OCI-LY7 (cell line): ENCODE measurements at regions not wholly inside any gene's neighbourhood (a gene's known extent, or its start where the extent isn't known, plus 50 kb on each side); places are given as distances from the start of the nearest gene placed in this dataset.
"Not testable (repeated sequence)": the region's sequence is repeated elsewhere in the genome, so short reads cannot be mapped to it uniquely, and the experiment has no call there.

Experiments used
- BruUV-seq: library from RNA; stranded (reverse); fragments of 400-500 nt; replicated peaks from 2 replicates; lab custom pipeline; 2021; lab: Mats Ljungman, UMichigan
- CTCF ChIA-PET: fragments of 300-600 bp; sonication (Branson Sonifier 250); formaldehyde crosslinking; loops from one replicate; lab custom pipeline; 2022; ENCODE audit warnings: antibody characterized with exemption; ENCODE audit not compliant: unreplicated experiment; lab: Charles Lee
- POLR2A ChIA-PET: fragments of 300-600 bp; sonication (Branson Sonifier 250); formaldehyde crosslinking; loops from one replicate; lab custom pipeline; 2022; ENCODE audit warnings: antibody characterized with exemption; lab: Charles Lee
- DNase-seq: peaks from one replicate; pipeline ENCODE4 v3.0.0-alpha.2; 2015; ENCODE audit warnings: low spot score
- H2AFZ ChIP-seq: fragments of 200-600 bp; sonication (generic), shearing (Covaris generic); 2 replicates; pipeline ENCODE4 v1.6.1; 2014; ENCODE audit warnings: mild to moderate bottlenecking, antibody characterized with exemption, low read length, moderate library complexity
- H3K27ac ChIP-seq: fragments of 200-600 bp; sonication (generic); 2 replicates; pipeline ENCODE4 v1.5.1; 2014; ENCODE audit warnings: mixed run types, low read depth, mild to moderate bottlenecking, moderate library complexity, low read length, inconsistent platforms; ENCODE audit not compliant: poor library complexity, severe bottlenecking
- H3K36me3 ChIP-seq: fragments of 200-600 bp; sonication (generic); 2 replicates; pipeline ENCODE4 v1.6.1; 2014; ENCODE audit warnings: mild to moderate bottlenecking, antibody characterized with exemption, low read length, moderate library complexity, mixed read lengths; ENCODE audit not compliant: insufficient read depth
- H3K4me1 ChIP-seq: fragments of 200-600 bp; sonication (generic); 2 replicates; pipeline ENCODE4 v1.5.1; 2014; ENCODE audit warnings: mild to moderate bottlenecking, low read length; ENCODE audit not compliant: insufficient read depth, poor library complexity, severe bottlenecking
- H3K4me2 ChIP-seq: fragments of 200-600 bp; sonication (generic); 2 replicates; pipeline ENCODE4 v1.6.1; 2014; ENCODE audit warnings: mild to moderate bottlenecking, low read length
- H3K4me3 ChIP-seq: fragments of 200-600 bp; sonication (generic); 2 replicates; pipeline ENCODE4 v1.5.1; 2014; ENCODE audit warnings: mild to moderate bottlenecking, low read depth, low read length; ENCODE audit not compliant: poor library complexity, severe bottlenecking
- H3K79me2 ChIP-seq: fragments of 200-600 bp; sonication (generic); 2 replicates; pipeline ENCODE4 v1.6.1; 2016; ENCODE audit warnings: low read depth, mild to moderate bottlenecking, low read length, moderate library complexity, mixed read lengths; ENCODE audit not compliant: insufficient read depth
- H3K9me2 ChIP-seq: fragments of 200-600 bp; sonication (generic); 2 replicates; pipeline ENCODE4 v1.6.1; 2016; ENCODE audit warnings: mild to moderate bottlenecking, low read length, mixed read lengths; ENCODE audit not compliant: insufficient read depth
- H3K9me3 ChIP-seq: fragments of 200-600 bp; sonication (generic); 2 replicates; pipeline ENCODE4 v1.6.1; 2014; ENCODE audit warnings: mild to moderate bottlenecking, mixed run types, low read length, mixed read lengths
- H4K20me1 ChIP-seq: fragments of 200-600 bp; sonication (generic); 2 replicates; pipeline ENCODE4 v1.6.1; 2014; ENCODE audit warnings: mild to moderate bottlenecking, antibody characterized with exemption, low read length, moderate library complexity, mixed read lengths; ENCODE audit not compliant: insufficient read depth
- CTCF ChIP-seq: fragments of 200-600 bp; sonication (generic); conservative IDR thresholded peaks from 2 replicates; pipeline ENCODE4 v1.5.1; 2014; ENCODE audit warnings: mild to moderate bottlenecking, antibody characterized with exemption, low read length, moderate library complexity, mixed read lengths
- EZH2phosphoT487 ChIP-seq: fragments of 200-600 bp; sonication (generic); IDR thresholded peaks from 2 replicates; pipeline ENCODE4 v1.6.1; 2018; ENCODE audit warnings: low read depth, borderline replicate concordance, mild to moderate bottlenecking, mixed run types, antibody characterized with exemption, low read length, moderate library complexity, mixed read lengths
- intact Hi-C: fragments of 100-400 bp; cut with micrococcal nuclease; formaldehyde crosslinking; loops from one replicate; pipeline ENCODE4 v1.10.0; 2022; ENCODE audit not compliant: unreplicated experiment

- Histone ChIP-seq H4K20me1 (no peaks in the 10 kb centered on the region), H3K27ac (no peak overlapping the region), H2AFZ (no peak overlapping the region), H3K9me3 (no peaks in the 10 kb centered on the region), H3K79me2 (no peaks in the 10 kb centered on the region), H3K4me1 (no peaks in the 10 kb centered on the region), H3K36me3 (no peaks in the 10 kb centered on the region), H3K4me2 (no peak overlapping the region), H3K4me3 (no peak overlapping the region), H3K9me2 (no peaks in the 10 kb centered on the region)
- CTCF ChIA-PET = no interaction called here
- intact Hi-C loops = no loop called here
- POLR2A ChIA-PET = no interaction called here
- no TSS peak for BruUV-seq
- no peak for DNase-seq
- TF ChIP-seq EZH2phosphoT487 (no peak), CTCF (no peak)
These were observed 326.7 kb downstream of the SUCLG1 start for GRCh38 chr2:84132370-84132769.

DNA sequence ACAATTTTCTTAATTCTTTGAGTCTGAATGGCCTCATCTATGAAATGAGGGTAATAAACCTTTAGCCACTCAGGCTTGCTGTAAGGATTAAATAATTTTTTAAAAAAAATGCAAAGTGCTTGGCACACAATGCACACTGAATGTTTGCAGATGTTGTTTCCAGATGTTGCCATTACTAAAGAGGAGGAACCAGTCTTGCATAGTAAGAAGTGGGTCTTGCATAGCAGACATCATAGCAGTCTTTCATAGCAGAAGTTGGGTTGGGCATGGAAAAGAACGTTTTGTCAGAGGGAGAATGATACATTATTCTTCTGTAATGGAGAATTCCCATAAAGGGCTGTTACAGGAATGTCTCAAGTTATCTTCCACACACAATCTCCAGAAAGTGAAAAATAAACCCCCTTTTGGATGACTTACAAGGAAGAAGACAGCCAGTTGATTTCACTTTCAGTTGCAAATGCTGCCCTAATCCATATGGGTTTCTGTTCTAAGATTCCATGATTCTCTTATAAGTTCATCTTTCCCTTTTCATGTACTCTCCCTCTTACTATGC, 327.7 kb downstream of the SUCLG1 start:
- Histone ChIP-seq H2AFZ (no peak overlapping the region), H3K27ac (no peak overlapping the region), H4K20me1 (no peaks in the 10 kb centered on the region), H3K36me3 (no peaks in the 10 kb centered on the region), H3K4me1 (no peaks in the 10 kb centered on the region), H3K9me2 (no peaks in the 10 kb centered on the region), H3K4me3 (no peak overlapping the region), H3K79me2 (no peaks in the 10 kb centered on the region), H3K4me2 (no peak overlapping the region), H3K9me3 (no peaks in the 10 kb centered on the region)
- POLR2A ChIA-PET = no interaction called here
- DNase-seq = no peak
- TF ChIP-seq EZH2phosphoT487 (no peak), CTCF (no peak)
- intact Hi-C loops = no loop called here
- CTCF ChIA-PET = no interaction called here
- no TSS peak for BruUV-seq

DNA sequence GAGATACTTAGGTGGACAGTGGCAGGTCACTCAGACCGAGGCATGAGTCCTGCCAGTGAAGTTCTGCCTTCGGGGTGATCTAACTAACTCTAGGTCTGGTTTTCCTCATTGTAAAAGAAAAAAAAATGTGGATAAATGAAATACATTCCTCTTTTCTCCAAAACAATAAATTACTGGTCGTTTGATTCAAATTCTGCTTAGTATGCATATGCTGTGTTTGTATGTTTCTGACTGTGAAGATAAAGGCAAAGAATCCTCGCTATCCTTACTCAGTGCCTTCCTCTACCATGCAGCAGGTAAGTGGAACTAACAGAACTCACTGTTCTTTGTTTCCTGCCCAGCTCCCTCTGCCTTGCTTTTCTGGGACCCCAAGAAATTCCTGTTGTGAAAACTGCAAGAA, 330.1 kb downstream of the SUCLG1 start:
- Histone ChIP-seq H3K4me1 (no peaks in the 10 kb centered on the region), H3K4me3 (no peak overlapping the region), H3K27ac (no peak overlapping the region), H3K9me2 (no peaks in the 10 kb centered on the region), H3K4me2 (no peak overlapping the region), H3K79me2 (no peaks in the 10 kb centered on the region), H3K9me3 (no peaks in the 10 kb centered on the region), H3K36me3 (no peaks in the 10 kb centered on the region), H4K20me1 (no peaks in the 10 kb centered on the region), H2AFZ (no peak overlapping the region)
- BruUV-seq = no TSS peak
- TF ChIP-seq EZH2phosphoT487 (no peak), CTCF (no peak)
- no peak for DNase-seq
- ChIA-PET POLR2A (no interaction called here), CTCF (no interaction called here)
- intact Hi-C loops = no loop called here

DNA sequence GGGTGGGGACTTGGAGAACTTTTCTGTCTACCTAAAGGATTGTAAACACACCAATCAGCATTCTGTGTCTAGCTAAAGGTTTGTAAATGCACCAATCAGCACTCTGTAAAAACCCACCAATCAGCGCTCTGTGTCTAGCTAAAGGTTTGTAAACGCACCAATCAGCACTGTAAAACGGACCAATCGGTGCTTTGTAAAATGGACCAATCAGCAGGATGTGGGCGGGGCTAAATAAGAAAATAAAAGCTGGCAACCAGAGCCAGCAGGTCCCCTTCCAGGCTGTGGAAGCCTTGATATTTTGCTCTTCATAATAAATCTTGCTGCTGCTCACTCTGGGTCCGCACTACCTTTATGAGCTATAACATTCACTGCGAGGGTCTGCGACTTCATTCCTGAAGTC, 331.3 kb downstream of the SUCLG1 start:
- H2AFZ ChIP-seq, H3K4me3 ChIP-seq, DNase-seq, H3K4me1 ChIP-seq, H3K9me3 ChIP-seq, H3K4me2 ChIP-seq, H3K79me2 ChIP-seq, H4K20me1 ChIP-seq, H3K9me2 ChIP-seq, CTCF ChIA-PET, intact Hi-C loops, POLR2A ChIA-PET, H3K36me3 ChIP-seq, H3K27ac ChIP-seq, BruUV-seq: not testable (repeated sequence)
